ENCODE measurements at regions not wholly inside any gene's neighbourhood (a gene's known extent, or its start where the extent isn't known, plus 50 kb on each side); places are given as distances from the start of the nearest gene placed in this dataset.

- no peaks in the 10 kb centered on the region for H3K9me3 ChIP-seq
- DNase-seq (ENCODE audit: extremely low spot score): no peak
- H3K4me1 ChIP-seq: peaks cover 6 to 8% (median 7%) of the 10 kb centered on the region in 4 donors
- intact Hi-C loops (cut with DNase I): no loop called here
- no peak overlapping the region for H3K4me3 ChIP-seq
- TF ChIP-seq POLR2AphosphoS5 (IDR thresholded peaks at IDR 0.05) (no peak), EP300 (IDR thresholded peaks at IDR 0.05) (no peak), POLR2A (IDR thresholded peaks at IDR 0.05; ENCODE audit: low read depth) (no peak), CTCF (IDR thresholded peaks at IDR 0.05) (no peak)
- no peak overlapping the region for H3K27ac ChIP-seq (replicated peaks in 1 of 4)
- 50% methylated on average over 2 of the region's 2 CpGs for WGBS
- H3K36me3 ChIP-seq: no peaks in the 10 kb centered on the region
- H3K27me3 ChIP-seq: no peaks in the 10 kb centered on the region
Measured at GRCh38 chr6:14676064-14676463, 558.5 kb downstream of the CD83 start.

- intact Hi-C loops (cut with DNase I): no loop called here
Measured at GRCh38 chr6:14676977-14677781, 559.6 kb downstream of the CD83 start.

GRCh38 chr6:14681699-14682487, 564.0 kb upstream of the JARID2 start:
- no peak for DNase-seq (ENCODE audit: extremely low spot score)
- Histone ChIP-seq H3K4me3 (no peak overlapping the region), H3K27me3 (no peaks in the 10 kb centered on the region), H3K9me3 (no peaks in the 10 kb centered on the region), H3K4me1 (no peaks in the 10 kb centered on the region), H3K27ac (replicated peaks in 1 of 4) (no peak overlapping the region), H3K36me3 (no peaks in the 10 kb centered on the region)
- intact Hi-C loops (cut with DNase I): no loop called here
- WGBS: 89% methylated on average over 10 of the region's 11 CpGs
- no peak for TF ChIP-seq EP300 (IDR thresholded peaks at IDR 0.05)
- TF ChIP-seq POLR2A (IDR thresholded peaks at IDR 0.05; ENCODE audit: low read depth): no peak
- TF ChIP-seq CTCF (IDR thresholded peaks at IDR 0.05): no peak
- no peak for TF ChIP-seq POLR2AphosphoS5 (IDR thresholded peaks at IDR 0.05)

More at GRCh38 chr6:14676977-14677781, 559.6 kb downstream of the CD83 start:
- Histone ChIP-seq H3K36me3 (no peaks in the 10 kb centered on the region), H3K4me1 (no peaks in the 10 kb centered on the region), H3K4me3 (no peak overlapping the region), H3K27ac (replicated peaks in 1 of 4) (no peak overlapping the region), H3K27me3 (no peaks in the 10 kb centered on the region), H3K9me3 (no peaks in the 10 kb centered on the region)
- TF ChIP-seq EP300 (IDR thresholded peaks at IDR 0.05) (no peak), CTCF (IDR thresholded peaks at IDR 0.05) (no peak), POLR2A (IDR thresholded peaks at IDR 0.05; ENCODE audit: low read depth) (no peak), POLR2AphosphoS5 (IDR thresholded peaks at IDR 0.05) (no peak)
- 95% methylated on average over 19 of the region's 19 CpGs for WGBS
- DNase-seq (ENCODE audit: extremely low spot score): no peak

- no peak for TF ChIP-seq POLR2A (IDR thresholded peaks at IDR 0.05; ENCODE audit: low read depth)
- TF ChIP-seq POLR2AphosphoS5 (IDR thresholded peaks at IDR 0.05): no peak
- no peak for TF ChIP-seq EP300 (IDR thresholded peaks at IDR 0.05)
- TF ChIP-seq CTCF (IDR thresholded peaks at IDR 0.05): no peak
- no peak for DNase-seq (ENCODE audit: extremely low spot score)
- 100% methylated on average over 1 of the region's 1 CpG for WGBS
- intact Hi-C loops (cut with DNase I): no loop called here
- H3K4me1 ChIP-seq: no peaks in the 10 kb centered on the region
- no peaks in the 10 kb centered on the region for H3K36me3 ChIP-seq
- no peaks in the 10 kb centered on the region for H3K27me3 ChIP-seq
- H3K27ac ChIP-seq (replicated peaks in 1 of 4): no peak overlapping the region
- no peaks in the 10 kb centered on the region for H3K9me3 ChIP-seq
- H3K4me3 ChIP-seq: no peak overlapping the region
Measured at GRCh38 chr6:14682812-14683211, 563.1 kb upstream of the JARID2 start.
